Sigmoid colon (tissue), 4 donors: ENCODE measurements at regions not wholly inside any gene's neighbourhood (a gene's known extent, or its start where the extent isn't known, plus 50 kb on each side); places are given as distances from the start of the nearest gene placed in this dataset.

Experiments
- CTCF ChIP-seq, 4 experiments: fragments of 450-650 bp in 3 of 4; fragments of 200-600 bp in 1 of 4; IDR thresholded peaks; one replicate each; pipeline ENCODE4 v1.5.1; 2016 to 2019; ENCODE audit warnings: antibody characterized with exemption in 4 of 4, mild to moderate bottlenecking in 3 of 4, moderate library complexity in 2 of 4
- EP300 ChIP-seq, 4 donors: sonication (generic); formaldehyde crosslinking; IDR thresholded peaks; one replicate each; pipeline ENCODE4 v1.6.1; 2017; ENCODE audit warnings: antibody characterized with exemption in 4 of 4
- POLR2A ChIP-seq, 2 donors: fragments of 450-650 bp; IDR thresholded peaks; one replicate each; pipeline ENCODE4 v1.6.1; 2016; ENCODE audit warnings: antibody characterized with exemption in 2 of 2, mild to moderate bottlenecking in 2 of 2, moderate library complexity in 2 of 2
- POLR2AphosphoS5 ChIP-seq, 4 donors: sonication (generic); formaldehyde crosslinking; IDR thresholded peaks; one replicate each; pipeline ENCODE4 v1.6.1; 2017; ENCODE audit warnings: antibody characterized with exemption in 4 of 4

GRCh38 chr20:36101192-36101591 is 53.3 kb upstream of the EPB41L1 start:
- TF ChIP-seq EP300 (IDR thresholded peaks at IDR 0.05): no peak
- TF ChIP-seq CTCF (IDR thresholded peaks at IDR 0.05): no peak
- no peak for TF ChIP-seq POLR2AphosphoS5 (IDR thresholded peaks at IDR 0.05)
- TF ChIP-seq POLR2A (IDR thresholded peaks at IDR 0.05): no peak
